CD4-positive, alpha-beta T cell treated with Interferon alpha-2 for 1 hour (primary cell): ENCODE measurements at regions not wholly inside any gene's neighbourhood (a gene's known extent, or its start where the extent isn't known, plus 50 kb on each side); places are given as distances from the start of the nearest gene placed in this dataset.

Experiments
- DNase-seq, 2 donors: peaks; one replicate each; pipeline ENCODE4 v3.0.0-alpha.2; 2020 to 2022

DNA sequence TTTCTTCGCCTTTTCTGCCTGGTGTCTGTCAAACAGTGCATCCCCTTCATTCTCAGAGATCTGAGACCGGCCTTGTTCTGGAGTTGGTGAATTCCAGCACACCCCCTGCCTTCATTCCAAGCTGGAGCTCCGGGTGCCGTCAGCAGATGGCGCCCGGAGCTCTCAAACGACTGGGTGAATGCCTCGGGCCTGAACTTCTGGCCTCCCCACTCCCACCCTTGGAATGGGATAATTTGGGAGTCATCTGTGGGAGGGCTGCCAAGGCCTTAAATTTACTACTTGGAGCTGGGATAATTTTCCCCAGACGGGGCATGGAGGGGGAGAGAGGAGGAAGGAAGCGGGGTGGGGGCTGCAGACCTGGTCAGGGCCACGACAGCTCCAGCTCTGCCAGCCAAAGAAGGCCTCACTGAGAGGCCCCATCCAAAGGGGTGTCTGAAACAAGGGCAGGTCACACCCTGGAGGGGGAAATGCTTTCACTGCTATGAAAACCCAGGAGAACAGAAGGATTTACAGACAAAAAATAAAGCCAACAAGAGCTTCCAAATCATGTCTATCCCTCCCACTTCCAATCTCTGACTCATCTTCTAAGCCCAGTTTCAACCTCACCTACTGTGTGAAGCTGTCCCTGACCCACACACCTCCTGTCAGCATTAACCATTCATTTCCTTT, 187.9 kb downstream of the OPA1 start:
- DNase-seq = peak; percentile 22 to 26

DNA sequence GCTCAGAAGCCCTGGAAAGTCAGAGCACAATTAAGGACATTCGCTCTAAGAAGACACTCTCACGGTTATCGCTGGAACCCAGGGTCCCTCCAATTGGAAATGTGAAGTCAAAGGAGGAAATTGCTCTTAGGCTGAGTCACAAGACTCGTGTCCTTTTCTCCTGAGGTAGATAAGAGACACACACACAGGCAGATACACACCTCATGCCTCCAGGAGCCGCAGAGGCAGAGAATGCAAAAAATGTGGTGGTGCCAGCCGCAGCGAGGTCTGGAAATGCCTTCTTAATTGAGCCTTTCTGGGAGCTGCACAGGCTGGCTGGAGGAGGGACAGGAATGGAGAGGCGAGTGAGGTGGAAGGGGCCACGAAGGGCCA, 189.3 kb downstream of the OPA1 start:
- DNase-seq = no peak

DNA sequence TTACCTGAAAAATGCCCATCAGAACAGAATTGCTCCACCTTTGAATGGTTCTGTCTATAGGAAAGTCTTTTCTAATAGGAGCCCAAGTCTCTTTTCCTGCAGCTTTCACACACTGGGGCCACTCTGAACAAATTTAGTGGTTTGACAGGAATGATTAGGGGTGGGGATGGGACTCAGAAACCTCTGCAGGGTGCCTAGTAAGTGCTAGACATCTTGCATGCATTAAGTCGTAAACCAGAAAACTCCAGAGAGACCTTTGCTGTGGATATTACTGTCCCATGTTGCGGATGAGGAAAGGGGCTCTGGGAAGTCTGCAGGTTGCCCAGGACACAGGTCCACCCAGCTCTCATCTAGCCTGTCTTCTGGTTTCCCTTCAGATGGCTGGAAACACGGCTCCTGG, 189.7 kb downstream of the OPA1 start:
- DNase-seq = no peak

DNA sequence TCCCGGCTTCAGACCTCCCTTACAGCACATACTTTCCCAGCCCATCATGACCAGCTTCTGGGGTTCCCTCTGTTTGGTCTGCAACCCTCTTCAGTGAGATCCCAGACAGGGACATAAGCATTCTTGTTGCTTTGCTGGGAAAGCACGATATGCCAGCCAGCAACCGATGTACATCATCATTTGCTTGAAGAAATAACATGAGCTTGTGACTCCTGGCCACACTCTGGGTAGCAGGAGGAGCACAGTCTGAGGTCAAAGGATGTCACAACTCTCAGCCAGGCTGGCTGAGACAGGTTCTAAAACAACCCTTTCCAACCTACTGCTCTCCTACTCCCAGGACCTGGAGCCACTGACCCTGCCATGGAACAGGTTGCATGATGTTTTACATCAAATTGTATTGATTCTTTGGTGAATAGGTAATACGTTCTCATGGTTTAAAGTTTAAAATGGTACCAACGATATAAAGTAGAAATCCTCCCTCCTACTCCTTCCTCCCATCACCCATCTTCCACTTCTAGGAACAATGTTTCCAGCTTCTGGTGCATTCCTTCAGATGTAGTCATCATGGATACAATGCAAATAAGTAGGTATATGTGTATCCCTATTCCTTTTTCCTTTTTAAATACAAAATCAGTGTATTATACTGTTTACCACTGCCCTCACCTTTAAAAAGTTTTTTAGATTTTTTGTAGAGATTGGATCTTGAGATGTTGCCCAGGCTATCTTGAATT, 190.3 kb downstream of the OPA1 start:
- no peak for DNase-seq

DNA sequence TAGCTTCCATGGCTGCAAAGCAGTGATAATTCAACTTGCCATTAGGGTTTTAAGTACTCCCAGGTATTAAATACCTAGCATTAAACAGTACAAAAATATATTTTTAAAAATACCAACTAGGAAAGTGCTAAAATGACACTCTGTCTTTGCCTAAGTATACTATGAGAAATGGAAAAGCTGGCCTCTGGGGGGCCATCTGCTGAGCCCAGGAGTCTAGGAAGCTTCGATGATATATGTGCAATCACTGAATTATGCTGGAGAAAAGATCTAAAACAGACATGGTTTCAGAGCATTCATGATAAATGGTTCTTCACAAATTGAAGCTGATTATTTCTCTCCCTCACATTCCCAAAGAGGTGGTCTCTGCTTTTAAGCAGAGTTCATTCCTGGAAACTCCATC, 191.8 kb downstream of the OPA1 start:
- no peak for DNase-seq

DNA sequence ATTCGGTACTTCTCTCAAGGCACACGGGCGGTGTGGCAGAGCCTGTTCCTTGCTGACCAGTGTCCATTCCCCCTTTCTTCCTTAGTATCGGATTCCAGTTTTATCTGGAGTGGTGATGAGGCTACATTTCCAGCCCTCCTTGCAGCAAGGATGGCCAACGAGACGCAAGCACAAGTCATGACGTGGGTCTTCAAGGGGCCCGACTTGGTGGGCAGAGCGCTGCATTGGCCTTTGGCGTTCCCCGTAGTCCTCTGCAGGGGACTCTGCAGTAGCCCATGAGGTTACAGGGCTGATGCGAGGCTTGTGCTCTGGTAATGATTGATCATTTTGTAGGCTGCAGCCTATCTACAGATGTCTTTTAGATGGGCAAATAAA, 194.5 kb downstream of the OPA1 start:
- no peak for DNase-seq

DNA sequence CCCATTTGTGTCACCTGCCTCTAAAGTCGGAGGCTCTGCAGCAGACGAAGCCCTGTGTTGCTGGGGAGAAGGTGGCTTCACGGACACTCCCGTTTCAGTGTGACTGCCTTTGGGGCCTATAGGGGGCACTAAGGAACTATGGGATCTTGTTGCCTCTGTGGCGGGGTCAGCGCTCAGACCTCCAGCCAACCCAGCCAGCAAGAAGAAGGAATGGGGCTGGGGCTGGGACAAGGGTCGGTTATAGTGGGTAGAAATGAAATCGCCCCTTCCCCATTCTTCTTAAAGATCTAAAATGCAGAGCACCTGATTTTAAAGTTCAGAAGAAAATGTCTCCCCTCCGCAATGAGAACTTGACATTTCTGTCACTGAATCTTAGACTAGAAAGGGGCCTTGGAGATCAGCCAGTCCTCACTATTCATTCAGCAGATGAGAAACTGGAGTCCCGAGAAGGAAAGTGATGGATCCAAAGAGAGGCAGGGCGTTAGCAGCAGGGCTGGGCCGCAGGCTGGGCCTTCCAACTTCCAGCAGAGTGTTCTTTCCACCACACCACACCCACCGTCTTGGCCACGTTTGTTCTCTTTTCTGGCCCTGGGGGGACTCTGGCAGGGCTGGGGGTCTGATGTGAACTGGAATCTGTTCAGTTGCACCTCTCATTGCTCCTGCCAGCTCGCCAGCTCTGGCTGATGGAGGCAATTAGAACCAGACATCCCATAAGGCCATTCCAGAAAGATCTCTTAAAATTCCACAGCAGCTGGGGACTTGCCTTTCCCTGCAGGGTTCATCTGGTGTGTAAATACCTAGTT, 195.4 kb downstream of the OPA1 start:
- peak; percentile 7 to 32 for DNase-seq

DNA sequence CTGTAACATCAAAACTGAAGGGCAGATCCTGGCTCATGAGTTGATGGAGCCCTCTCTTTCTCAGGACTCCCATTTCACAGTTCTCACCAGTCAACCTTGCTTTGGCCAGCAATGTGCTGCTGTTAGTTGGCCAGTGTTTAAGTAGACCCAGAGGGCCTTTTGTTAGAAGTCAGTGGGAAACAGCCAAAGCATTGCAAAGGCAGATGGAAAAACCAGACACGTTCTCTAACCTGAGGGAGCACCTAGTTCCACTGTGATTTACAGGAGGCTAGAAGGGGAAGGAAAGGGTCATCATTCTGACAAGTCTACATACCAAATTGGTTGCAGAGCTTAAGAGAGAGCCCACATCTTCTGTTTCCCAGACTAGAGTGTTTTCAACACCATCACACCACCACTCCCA, 196.4 kb downstream of the OPA1 start:
- DNase-seq = no peak

DNA sequence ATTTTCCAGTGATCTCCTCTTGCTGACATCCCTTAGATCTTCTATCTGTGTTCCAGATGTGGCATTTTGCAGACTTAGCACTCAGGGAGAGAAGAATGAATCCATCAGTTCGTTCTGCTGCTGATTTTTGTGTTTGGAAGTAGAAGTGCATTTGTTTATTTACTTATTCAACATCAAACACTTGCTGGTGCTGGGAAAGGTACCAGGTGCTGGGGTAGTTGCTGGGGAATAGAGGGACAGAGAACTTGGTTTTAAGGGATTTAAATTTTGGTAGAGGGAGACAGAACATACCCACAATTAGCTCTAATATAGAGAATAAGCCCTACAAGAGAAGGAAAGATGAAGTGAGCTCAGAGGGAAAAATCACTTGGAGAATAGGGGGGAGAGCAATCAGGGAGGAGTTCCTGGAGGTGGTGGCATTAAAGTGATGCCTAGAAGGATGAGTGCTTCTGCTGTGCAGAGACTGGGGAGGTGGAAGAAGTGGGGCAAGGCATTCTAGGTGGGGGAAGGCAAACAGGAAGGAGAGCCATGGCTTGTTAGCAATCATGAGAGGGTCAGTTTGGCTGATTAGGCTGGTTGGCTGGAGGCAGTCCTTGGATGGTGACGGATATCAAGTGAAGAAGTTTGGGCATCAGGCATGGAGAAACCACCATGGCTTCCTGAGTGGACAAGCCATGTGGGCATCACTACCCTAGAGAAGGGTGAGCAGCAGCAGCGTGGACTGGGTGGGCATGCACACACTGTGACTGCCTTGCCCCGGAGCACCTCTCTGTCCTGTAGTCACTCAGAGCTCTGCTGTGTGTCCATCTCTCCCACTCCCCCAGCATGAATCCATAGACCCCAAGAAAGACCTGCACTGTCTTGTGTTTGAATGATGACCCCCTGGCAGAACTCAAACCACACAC, 197.3 kb downstream of the OPA1 start:
- no peak for DNase-seq

DNA sequence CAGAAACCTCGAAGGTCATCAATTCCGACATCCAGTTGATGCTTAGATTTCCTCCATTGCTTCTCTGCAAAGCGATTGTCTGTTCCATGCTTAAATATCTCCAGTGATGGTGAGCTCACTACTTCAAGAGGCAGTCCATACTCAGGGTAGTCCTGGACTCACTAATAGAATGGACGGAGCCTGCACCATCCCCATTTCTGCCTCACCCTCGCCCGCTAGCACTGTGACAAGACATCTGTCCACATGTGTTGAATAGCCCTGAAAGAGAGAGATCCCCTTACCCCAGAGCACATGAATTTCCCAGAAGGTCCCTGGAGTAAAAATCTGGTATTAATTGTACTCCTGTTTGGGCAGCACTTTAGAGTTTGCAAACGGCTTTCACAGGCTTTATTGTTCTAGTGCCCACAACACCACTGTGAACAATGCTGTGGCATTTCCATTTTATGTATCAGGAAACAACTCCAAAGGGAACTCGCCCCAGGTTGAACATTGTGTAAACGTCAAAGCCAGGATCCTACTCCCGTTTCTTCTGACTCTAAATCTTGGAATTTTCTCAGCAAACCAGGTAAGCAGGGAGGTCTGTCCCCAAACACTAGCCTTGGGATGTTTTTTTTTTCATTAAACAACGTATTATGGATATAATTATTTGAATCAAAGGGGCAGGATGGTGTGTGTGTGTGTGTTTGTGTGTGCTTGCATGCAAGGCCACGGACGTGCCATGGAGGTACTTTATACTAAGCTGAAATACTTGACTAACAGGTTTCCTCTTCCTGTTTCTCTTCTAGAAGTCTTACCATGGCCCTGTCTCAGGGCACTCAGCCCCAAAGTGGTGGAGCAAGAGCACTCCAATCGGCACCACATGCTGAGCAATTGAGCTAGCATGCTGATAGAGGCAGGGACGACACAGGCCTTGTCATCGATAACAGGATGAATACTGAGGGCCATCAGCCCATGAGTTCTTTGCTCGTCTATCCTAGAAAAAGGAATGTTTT, 198.3 kb downstream of the OPA1 start:
- DNase-seq = no peak

DNA sequence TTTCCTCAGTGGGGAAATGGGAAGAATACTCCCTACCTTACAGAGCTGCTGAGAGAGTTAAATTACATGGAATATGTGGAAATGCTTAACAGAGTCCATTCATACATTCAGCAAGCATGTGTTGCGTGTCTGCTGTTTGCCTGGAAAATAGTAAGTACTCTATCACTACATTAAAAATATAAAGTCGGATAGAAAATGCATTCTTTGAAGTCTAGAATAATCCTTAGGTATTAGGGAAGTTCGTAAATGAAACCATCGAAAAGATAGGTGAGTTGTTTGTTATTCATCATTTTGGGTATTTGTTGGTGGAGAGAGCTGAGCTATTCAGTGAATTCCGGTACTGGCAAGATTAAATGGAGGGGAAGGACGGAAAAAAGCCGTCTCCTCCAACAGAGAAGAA, 200.1 kb downstream of the OPA1 start:
- DNase-seq = no peak

DNA sequence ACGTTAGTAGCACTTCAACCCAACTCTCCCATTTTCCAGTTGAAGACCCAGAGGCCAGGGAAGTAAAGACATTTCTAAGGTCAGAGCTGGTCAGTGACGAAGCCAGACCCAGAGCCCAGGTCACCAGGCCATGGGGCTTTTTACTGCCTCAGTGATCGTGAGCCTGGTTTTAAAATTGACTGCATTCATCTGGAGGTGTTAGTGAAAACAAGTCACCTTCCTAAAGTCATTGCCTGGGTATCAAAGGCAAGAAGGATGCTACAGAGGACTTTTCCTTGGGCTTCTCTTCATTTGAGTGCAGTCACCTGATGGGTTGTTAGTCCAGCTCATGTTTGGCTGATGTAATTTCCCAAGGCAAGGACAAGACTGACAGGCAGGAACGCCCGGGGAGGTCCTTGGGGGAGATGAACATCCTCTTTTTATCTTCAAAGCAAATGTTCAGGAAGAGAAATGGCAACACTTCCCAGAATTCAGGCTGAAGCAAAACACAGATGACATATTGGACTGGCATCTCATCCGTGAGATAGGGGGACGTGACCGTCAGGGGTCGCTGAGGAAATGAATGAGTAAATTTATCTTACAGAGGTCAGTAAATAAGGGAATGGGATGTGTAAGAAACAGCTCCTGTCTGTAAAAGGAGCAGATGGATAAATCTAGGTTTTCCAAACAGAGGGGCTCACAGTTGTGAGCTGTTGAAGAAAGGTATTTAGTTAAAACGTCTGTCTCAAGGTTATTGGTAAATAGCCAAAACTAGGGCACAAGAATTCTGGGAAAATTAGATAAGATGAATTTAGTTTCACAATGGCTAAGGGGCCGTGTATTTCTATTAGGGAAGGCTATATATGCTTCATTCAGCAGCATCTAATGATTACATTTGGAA, 201.2 kb downstream of the OPA1 start:
- DNase-seq = no peak

DNA sequence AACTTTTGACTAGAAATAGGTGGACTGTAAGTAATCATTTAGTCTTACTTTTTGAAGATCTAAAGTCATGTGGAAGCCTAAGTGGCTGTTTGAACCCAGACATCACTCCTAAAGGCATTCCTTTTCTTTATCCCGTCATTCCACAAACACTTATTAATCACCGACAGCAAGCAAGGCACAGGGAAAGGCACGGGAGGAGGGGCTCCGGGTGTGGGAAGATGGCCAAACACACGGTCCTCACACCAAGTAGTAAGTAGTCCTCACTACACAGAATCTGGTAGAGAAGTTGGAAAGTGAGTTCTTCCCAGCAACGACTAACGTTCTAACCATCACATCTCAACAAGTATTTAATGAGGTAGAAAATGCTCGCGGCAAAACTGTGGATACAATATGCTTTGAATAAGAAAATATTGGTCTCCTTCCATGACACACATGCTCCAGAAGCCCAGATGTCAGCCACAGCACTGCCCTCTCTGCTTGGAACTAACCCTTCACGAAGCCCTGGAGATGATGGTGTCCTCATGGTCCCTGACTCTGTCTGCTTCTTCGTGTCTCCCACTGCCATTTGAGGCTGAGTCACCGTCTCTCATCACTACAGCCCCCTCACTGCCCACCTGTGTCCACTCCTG, 202.2 kb downstream of the OPA1 start:
- DNase-seq = no peak

DNA sequence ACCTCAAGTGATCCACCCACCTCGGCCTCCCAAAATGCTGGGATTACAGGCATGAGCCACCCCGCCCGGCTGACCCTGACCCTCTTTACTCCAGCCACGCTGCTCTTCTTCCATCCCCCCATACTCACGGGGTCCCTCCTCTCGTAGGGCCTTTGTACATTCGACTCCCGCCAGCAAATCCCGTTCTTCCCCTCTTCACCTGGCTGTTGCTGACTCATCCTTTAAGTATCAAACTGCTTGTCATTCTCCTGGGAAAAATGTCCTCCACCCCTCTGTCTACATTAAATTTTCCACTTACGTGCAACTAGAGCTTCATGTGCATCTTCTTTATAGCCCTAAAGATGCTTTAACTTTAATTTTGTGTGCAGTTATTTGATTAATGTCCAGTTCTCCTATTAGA, 203.1 kb downstream of the OPA1 start:
- no peak for DNase-seq

DNA sequence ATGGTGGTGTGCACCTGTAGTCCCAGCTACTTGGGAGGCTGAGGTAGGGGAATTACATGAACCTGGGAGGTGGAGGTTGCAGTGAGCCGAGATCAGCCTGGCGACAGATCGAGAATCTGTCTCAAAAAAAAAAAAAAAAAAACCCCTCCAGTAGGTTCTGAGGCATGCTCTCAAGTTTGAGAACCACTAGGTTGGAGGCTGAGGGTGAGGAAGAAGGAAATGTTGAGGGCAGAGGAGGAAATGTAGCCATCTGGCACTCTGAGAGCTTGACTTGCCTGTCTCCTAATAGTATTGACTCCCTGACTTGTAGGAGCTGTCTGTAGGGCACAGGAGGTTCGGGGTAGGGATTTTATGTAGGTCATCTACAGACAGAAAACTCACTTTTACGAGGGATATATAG, 204.6 kb downstream of the OPA1 start:
- no peak for DNase-seq

DNA sequence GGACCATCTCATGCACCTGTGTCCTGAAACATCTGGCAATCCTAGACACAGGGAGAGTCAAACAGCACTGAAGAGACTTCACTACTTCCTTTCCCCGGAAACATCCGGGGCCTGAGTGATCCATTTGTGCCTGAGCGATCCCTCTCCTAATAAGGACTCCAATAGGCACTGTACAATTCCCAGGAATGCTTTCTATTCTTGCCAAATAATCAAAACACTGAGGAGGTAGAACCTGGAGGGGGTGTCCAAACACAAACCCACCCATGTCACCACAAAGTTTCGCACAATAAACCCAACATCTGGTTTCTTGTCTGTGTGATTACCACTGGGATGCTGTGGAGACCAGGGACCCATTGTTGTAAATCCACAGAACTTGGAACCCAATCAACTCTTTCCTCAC, 205.0 kb downstream of the OPA1 start:
- DNase-seq = no peak

DNA sequence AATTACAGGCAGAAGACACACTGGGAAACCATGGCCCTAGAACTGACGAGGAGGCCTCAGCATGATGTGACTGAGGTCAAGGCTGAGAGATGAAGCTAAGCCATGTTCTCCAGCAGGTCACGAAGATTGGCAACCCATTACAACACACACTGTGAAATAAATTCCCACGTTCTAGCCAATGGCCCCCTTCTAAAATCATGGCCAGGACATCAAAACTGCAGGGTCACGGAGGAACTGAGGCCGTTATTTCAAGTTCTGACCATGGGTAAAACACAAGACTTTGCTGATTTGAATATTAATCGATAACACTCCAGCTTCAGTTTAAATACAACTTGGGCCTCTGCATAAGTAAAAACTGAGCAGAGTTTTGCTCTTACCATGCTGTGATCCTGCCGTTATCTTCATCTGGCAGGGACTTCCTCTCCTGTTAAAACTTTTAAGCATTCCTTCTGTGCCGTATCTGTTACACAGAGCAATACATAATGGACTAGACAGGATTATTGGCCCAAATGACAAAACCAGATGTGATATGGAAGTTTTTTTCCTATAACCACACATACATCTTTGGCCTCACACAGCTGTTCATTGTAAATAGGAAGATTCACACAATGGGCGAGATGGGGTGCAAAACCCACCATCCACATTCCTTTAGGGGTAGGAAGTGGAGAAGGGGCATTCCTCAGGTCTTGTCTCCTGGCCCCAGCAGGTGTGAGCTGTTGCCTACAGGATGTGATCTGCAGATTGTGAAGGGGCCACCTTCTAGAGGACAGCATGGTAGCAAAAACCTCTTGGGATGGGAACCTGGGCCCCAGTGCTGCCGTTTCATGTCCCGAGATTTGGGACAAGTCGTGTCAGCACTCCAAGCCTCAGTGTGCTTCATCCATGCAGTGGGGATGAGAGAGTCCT, 207.4 kb downstream of the OPA1 start:
- no peak for DNase-seq

DNA sequence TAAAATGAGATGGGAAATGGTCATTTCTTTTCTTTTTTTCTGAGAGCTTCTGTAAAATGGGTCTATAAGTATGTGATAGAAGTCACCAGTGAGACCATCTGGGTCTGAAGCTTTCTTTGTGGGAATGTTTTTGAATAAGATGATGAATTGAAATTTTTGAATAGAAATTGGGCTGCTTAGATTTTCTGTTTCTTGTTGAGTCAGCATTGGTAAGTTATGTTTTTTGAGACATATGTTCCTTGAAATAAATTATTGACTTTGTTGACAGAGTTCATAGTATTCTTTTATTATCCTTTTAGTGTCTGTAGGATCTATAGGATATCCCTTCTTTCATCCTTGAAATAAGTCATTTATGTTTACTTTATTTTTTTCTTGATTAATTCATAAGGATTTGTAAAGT, 208.1 kb downstream of the OPA1 start:
- no peak for DNase-seq

DNA sequence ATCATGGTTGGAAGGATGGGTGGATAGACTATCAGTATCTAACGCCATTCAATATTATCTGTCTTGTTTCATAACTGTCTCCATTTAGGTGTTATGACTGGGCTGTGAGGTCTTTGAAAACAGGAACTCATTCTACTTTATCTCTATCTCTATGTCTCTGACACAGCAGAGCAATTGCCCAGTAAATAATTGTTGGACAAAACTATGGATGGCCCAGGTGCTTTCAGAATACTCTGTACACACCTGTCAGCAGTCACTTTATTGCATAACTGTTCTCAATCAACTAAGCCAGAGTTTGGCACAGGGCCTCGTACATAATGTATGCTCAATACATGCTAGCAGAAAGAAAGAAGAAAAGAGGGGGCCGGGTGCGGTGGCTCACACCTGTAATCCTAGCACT, 210.3 kb downstream of the OPA1 start:
- no peak for DNase-seq
